DMS 273 (cell line): ENCODE measurements at regions not wholly inside any gene's neighbourhood (a gene's known extent, or its start where the extent isn't known, plus 50 kb on each side); places are given as distances from the start of the nearest gene placed in this dataset.

ENCODE experiments used
- DNase-seq: peaks from one replicate; lab custom pipeline; 2025; ENCODE audit not compliant: unreplicated experiment; lab: John Stamatoyannopoulos, UW

DNA sequence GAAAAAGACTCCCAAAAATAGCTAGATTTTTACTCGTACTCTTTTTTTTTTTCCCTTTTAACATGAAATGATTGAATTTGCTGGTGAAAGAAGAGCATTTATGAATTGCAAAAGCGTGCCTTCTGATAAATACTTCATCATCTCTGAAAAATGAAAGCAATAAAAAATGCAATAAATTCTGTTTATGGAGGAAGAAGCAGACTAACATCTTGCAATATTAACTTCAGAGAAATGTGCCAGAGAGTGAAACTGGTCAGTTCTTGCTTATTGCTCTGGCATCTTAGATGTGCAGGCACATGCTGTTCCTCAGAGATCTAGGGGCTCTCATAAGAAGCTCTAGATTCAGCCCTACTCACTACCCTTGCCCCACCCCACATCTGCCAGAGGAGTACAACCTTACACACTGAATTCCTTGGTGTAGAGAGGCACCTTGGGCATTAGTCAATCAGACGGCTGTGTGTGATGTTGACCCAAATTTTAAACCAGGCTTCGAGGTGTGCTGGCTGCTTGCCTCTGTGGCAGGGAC is 891.1 kb upstream of the GHITM start:
- DNase-seq: no peak

DNA sequence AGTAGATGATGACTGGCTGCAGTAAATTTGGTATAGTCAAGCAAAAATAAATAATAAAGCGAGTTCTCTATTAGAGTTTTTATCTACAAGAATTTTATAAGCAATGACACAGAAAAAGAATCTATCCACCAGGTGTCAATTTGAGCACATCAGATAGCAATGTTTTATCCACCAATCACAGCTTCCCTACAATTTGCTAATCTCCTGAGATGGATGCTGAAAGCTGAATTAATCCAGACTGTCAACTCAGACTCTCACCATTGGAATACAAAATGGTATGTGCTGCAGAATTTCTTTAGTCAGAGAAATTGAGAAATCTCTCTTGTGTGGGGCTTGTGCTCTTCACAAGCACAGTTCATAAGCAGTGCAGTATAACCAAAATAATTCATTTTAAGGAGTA is 888.9 kb upstream of the GHITM start:
- DNase-seq: peak; percentile 1

DNA sequence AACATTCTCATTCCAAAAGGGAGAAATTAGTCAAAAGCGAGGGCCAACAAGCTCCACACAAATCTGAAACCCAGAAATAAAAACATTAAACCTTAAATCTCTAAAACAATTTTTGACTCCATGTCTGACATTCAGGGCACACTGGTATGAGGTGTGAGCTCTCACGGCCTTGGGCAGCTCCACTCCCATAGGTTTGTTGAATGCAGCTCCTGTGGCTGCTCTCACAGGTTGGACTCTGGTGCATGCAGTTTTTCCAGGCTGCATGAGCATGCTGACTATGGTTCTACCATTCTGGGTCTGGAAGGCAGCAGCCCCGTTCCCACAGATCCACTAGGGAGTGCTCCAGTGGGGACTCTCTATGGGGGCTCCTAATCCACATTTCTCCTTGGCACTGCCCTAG is 887.1 kb upstream of the GHITM start:
- DNase-seq: no peak

DNA sequence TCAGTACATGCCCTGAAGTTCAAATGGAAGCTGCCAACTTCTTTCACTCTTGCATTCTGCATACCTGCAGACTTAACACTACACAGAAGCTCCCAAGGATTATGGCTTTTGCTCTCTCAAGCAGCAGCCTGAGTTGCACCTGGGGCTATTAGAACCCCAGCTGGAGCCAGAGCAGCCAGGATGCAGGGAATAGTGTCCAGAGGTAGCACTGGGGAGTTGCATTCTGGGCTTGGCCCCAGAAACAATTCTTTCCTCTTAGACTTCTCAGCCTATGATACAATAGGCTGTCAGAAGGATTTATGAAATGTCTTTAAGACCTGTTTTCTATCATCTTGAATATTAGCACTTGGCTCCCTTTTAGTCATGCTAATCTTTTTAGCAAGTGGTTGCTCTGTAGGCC is 886.7 kb upstream of the GHITM start:
- DNase-seq: no peak

DNA sequence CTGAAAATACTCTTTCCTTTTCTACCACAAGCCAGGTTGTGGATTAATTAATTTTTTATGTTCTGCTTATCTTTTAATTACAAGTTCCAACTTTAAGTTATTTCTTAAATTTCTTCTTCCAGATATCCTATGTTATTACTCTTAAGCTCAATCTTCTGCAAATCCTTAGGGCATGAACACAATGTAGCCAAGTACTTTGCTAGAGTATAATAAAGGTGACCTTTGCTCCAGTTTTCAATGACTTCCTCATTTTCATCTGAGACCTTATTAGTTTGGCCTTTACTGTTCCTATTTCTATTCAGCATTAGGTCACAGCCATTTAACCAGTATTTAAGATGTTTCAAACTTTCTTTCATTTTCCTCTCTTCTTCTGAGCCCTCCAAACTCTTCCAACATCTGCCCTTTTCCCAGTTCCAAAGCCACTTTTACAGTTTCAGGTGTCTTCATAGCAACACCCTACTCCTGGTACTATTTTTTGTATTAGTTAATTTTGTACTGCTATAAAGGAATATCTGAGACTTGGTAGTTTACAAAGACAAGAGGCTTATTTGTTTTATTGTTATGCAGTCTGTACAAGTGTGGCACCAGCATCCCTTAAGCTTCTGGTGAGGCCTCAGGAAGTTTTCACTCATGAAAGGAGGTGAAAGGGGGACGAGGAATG is 886.2 kb upstream of the GHITM start:
- DNase-seq: no peak

DNA sequence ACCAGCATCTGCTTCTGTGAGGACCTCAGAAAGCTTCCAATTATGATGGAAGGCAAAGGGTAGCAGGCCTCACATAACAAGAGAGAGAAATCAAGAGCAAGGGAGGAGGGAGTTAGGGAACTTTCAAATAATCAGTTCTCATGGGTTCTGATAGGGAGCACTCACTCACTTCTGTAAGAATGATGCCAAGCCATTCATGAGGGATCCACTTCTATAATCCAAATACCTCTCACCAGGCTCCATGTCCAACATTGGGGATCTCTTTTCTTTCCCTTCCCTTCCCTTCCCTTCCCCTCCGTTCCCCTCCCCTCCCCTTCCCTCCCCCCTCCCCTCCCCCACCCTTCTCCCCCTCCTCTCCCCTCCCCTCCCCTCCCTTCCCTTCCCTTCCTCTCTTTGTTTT is 884.6 kb upstream of the GHITM start:
- no peak for DNase-seq

DNA sequence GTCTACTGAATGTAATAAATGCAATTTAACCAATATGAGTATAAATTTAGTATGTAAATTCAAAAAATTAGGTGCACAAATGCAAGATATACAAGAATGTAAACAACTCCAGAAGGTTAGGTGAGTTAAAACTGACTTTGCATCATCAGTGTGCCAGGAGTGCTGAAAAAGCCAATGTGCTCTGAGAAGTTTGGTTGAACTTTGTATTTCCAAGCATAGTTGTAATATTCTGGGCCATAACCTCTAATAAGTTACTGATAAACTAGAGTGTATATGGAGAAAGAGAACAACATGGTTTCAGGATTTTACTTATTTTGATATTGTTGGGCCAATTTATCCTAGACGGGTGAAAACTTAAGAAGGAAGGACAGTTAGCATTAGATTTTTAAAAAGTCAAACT is 876.9 kb upstream of the GHITM start:
- no peak for DNase-seq

DNA sequence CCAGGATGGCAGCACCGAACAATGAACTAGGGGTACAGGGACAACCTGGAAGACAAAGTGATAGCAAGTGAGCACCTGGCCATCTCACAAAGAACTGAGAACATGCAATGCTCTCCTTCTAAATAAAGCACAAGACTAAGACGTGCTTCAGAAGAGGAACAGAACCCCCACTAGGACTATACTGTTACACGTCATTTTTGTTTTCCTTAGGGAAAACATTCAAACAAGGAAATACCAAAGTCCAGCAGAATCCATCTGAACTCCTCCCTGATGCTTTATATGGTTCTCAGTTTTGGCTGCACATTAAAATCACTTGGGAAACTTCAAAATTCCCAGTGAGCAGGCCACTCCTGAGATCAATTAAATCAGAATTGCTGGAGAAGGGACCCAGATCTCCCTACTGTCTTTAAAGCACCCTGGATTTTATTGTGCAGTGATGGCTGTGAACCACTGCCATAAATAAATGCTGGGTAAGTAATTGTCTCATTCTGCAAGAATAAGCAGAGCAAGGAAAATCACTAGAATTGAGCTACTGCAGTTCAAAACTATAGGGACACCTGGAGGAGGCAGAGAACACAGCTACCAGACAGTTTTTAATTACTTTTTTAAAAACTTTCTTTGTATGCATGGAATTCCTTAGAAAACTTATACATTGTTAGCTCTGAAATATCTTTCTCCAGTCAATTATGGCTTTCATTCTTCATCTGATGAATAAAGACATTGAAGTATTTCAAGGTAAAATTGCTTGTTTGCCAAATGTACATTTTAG is 866.5 kb upstream of the GHITM start:
- DNase-seq: peak; percentile 18

DNA sequence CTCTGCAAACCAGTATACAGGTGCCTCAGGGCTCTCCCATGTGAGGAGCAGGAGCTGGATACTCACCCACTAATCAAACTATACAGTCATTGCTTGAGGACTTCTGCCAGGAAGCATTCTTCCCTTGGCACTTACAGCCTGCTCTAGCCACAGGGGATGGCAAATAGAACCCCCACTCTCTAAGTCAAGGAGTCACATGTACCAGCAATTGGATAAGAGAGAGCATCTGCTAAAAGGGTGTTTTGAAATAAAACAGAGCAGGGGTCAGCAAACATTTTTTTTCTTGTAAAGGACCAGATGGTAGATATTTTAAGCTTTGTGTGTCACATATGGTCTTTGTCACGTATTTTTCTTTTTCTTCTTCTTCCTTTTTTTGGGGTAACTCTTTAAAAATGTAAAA is 865.2 kb upstream of the GHITM start:
- DNase-seq: peak; percentile 79

DNA sequence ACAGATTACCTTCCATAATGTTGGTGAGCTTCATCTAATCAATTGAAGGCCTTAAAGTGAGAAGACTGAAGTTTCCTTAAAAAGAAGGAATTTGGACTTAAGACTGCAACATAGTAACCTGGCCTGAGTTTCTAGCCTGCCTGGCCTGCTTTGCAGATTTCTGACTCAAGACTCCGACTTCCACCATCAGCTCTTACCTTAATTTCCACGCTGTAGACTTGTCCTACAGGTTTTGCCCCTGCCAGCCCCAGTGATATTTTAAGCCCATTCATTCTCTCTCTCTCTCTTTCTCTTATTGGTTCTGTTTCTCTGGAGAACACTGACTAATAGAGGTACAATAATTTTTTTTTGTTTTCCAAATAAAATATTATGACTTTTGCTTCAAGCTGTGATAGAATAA is 862.3 kb upstream of the GHITM start:
- DNase-seq: no peak

DNA sequence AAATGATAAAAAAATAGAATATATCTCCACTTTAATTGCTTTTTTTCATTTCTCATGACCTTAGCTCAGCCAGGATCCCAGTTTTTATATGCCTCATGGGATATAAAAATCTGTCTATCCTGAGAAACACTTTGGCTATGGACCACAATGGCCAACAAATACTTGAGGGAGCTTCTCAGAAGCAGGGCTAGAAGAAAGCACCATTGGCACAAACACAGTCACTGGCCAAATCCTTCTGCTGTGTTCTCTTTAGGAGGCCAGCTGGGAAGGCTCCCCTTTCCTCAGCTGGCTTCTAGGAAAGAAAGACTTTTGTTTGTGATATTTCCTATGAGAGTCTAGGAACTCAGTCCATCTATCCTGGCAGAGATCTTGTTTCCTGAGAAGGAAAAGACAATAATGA is 856.2 kb upstream of the GHITM start:
- peak; percentile 1 for DNase-seq

DNA sequence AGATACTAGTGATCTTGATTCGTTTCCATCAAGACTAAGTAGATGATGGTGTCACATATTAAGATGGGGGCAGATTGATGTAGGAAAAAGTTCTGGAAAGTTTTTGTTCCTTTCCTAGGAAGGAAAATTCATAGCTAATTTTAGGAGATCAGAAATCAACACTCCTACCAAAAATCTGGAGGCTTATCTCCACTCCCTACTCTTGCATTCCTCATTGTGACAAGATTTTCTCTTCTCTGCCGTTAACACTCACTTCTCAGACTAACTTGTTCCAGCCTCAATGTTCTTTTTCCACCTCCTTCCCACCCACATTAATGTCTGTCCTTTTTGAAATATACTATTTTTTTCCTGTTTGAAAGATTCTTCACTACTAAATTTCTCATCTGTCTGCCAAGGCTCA is 851.9 kb upstream of the GHITM start:
- no peak for DNase-seq

DNA sequence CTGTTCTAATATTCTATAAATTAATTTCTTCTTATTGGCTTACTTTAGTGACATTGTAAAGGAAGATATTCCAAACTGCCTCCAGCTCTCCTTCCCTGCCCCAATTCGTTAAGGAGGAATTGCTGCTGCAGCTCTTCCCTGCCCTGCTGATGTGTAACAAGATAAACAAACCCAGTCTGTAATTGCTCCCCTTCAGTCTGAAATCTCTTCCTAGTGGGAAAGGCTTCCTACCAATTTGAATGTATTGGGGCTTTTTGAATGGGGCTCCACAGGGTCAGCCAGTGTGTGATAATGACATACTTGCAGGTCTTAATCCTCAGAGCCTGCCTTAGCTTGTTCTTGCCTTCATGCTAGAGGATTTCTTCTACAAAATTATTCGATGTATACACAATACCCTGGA is 849.9 kb upstream of the GHITM start:
- DNase-seq: no peak

DNA sequence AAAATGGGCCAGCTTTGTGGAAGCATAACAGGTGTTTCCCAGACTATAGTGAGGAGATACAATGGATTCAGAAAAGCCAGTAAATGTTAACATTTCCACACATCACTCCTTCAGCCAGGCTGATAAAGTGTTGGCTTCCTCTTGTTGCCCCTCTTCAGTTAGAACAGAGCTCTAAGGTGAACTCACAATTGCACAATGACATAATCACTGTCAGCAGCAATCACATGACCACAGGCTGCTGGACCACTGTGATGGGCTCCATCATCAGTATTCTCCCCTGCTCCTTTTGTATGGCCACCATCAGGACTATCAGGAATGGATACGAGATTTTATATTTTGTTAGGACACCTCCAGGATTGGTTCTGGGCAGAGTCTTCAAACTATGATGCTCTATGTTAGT is 849.4 kb upstream of the GHITM start:
- no peak for DNase-seq

DNA sequence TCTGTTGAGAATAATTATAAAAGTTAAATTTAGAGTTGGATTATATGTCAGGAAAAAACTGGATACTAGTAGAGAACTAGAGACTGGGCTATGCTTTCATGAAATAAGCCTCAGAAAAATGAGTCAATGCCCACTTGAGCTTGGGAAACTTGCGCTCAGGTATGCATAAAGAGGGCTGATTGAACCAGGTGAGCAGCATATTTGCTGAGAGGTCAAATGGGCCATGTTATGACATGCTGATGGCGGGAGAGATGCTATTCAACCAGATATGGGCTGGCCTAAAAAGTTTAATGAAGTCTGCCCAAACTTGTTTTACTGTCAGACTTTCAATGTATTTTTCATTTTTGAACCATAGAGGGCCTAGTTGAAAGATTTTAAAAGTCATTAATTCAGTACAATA is 837.6 kb upstream of the GHITM start:
- no peak for DNase-seq

DNA sequence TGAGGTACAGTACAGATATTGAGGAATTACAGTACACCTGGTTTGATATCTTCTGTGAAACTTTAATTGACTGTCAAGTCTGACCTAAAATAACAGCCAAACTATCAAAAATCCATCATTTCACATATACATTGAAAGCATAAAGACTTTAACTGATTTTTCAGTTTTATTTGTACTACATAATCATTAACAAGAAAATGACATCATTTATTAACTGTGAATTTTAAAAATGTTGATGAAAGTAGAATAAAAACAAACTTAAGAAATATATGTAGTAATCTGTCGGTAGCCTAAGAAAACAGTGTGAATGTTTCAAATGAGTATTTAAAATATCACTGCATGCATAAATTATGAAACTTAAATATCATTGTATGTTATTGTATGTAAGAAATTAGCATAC is 836.7 kb upstream of the GHITM start:
- DNase-seq: no peak

DNA sequence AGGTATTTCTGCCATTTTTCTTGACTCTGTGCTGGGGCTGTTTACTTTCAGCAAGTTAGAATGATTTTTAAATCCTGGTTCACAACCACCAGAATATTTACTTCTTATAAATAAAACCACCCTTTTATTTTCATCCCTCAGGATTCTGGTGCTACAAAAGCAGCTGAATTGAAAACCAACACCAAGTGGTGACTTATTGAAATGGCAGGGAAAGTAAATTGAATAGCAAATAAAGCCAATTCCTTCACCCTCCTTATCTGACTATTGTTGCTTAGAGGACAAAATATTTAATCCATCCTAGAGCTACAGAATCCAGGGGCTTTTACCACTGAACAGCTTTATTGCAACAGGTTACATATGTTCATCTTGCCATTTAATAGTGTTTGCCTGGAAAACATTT is 828.6 kb upstream of the GHITM start:
- DNase-seq: peak; percentile 6

DNA sequence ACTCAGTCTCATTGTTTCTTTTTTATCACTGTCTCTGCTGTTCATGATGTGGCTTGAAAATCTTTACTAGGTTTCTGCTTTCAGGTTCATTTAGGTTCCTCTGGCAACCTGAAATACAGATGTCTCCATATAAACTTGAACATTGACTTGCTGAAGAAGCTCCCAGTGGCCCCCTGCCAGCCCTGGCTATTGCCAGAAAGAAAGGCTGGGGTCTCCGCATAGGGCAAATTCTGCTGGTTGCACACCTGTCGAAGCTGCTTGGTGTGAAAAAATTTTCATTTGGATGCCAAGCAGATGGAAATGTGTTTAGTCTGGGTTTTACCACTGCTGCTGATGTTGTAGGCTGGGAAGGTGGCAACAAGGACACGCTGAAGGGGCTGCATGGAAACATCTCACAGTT is 826.7 kb upstream of the GHITM start:
- no peak for DNase-seq

DNA sequence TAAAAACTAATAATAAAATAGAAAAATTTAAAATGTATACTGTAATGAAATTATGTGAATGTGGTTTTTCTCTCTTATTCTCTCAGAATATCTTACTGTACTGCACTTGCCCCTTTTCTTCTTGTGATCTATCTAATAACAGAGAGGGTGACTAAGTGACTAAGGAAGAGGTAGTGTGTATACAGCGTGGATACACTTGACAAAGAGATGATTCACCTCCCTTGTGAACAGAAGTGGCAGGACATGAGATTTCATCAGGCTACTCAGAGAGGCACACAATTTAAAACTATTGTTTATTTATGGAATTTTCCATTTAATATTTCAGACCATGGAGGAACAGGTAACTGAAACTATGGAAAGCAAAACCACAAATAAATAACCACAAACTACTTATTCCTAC is 806.6 kb upstream of the GHITM start:
- DNase-seq: no peak

DNA sequence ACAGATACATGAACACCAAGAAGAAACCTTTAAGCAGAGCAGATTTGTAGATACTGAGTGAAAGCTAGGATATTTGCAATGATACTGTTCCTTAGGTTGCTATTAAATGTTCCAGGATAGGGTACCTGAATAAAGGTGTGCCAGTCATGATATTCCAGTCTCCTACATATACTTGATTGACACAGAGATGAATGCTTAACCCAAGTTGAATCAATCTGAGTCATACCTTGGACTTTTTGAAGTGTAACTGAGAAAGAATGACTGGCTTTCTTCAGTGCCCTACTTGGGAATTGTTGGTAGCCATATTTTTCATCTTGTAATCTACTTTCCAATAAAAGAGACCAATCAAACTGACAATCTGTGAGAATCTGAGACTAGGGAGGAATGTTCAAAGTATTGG is 805.7 kb upstream of the GHITM start:
- no peak for DNase-seq

DNA sequence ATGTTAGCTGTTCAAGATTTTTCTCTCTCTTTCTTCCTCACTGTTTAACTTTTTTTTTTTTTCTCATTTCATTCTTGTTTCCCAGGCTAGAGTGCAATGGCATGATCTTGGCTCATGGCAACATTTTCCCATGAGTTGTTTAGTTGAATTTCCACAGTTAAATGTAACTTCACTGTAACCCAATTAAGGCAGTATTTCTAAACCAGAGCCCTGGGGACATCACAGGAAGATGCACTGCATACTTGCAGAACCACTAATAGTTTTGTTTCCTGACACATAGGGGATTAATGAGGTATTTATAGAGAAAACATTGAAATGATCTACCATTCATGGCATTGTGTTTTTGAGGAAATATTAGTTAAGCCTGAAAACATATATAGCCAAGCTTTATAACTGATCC is 795.6 kb upstream of the GHITM start:
- DNase-seq: no peak

DNA sequence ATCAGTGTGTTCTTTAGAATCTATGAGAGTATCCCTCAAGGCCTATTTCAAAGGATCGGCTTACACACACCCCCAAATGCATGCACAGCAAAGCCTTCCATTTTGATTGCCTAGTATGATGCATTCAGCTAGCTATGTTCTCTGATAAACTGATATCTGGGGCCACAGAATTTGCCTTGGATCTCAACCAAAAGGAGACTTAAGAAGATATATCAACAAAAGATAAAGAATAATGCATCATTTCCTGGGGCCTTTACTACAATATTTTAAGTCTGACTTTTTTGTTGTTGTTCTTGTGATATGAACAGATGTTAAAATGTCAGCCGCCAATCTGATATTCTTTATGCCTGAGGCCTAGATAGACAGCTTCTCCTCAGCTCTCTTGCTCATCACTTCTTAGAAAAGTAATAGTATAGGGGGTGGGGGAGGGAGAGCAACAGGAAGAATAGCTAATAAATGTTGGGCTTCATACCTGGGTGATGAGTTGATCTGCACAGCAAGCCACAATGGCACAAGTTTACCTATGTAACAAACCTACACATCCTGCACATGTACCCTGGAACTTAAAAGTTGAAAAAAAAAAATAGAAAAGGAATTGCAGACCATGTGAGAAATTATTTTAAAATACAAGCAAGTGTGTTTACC is 792.9 kb upstream of the GHITM start:
- no peak for DNase-seq
